Transverse colon (tissue), 4 donors: ENCODE measurements at regions not wholly inside any gene's neighbourhood (a gene's known extent, or its start where the extent isn't known, plus 50 kb on each side); places are given as distances from the start of the nearest gene placed in this dataset.

Experiments
- EP300 ChIP-seq: sonication (generic); formaldehyde crosslinking; IDR thresholded peaks from one replicate; pipeline ENCODE4 v1.6.1; 2017; ENCODE audit warnings: antibody characterized with exemption, low read depth
- POLR2A ChIP-seq: fragments of 450-650 bp; IDR thresholded peaks from one replicate; pipeline ENCODE4 v1.6.1; 2016; ENCODE audit warnings: antibody characterized with exemption, mild to moderate bottlenecking, moderate library complexity
- POLR2AphosphoS5 ChIP-seq, 3 donors: sonication (generic); formaldehyde crosslinking; IDR thresholded peaks; one replicate each; pipeline ENCODE4 v1.6.1; 2016; ENCODE audit warnings: antibody characterized with exemption in 3 of 3
- TF ChIP-seq, protein P1 (sequence below), 5 experiments: fragments of 200-600 bp in 3 of 5; fragments of 450-650 bp in 2 of 5; sonication (generic) in 3 of 5; IDR thresholded peaks; 1 replicate in 2 of 5; 2 replicates in 3 of 5; pipeline ENCODE4 v1.5.1; 2016 to 2017; ENCODE audit warnings: antibody characterized with exemption in 5 of 5, inconsistent platforms in 3 of 5, mild to moderate bottlenecking in 2 of 5, moderate library complexity in 1 of 5

DNA sequence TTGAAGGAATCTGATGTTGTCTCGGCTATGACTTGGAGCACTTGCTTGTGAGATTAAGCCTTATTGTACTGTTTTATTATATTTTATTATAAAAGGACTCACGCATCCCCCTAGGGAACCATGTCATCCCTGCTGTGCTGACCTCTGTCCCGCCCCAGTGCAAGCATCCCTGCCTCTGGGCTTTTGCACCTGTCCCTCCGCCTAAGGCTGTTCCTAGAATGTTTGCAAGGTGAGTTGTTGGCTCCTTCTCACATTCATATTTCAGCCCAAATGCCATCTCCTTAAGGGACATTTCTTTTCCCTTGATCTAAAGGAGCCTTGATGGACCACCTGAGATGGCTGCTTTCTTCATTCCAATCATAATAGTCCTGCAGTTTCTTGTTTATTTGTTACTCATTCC is 236.9 kb upstream of the IGFBP3 start:
- TF ChIP-seq, protein P1, sequence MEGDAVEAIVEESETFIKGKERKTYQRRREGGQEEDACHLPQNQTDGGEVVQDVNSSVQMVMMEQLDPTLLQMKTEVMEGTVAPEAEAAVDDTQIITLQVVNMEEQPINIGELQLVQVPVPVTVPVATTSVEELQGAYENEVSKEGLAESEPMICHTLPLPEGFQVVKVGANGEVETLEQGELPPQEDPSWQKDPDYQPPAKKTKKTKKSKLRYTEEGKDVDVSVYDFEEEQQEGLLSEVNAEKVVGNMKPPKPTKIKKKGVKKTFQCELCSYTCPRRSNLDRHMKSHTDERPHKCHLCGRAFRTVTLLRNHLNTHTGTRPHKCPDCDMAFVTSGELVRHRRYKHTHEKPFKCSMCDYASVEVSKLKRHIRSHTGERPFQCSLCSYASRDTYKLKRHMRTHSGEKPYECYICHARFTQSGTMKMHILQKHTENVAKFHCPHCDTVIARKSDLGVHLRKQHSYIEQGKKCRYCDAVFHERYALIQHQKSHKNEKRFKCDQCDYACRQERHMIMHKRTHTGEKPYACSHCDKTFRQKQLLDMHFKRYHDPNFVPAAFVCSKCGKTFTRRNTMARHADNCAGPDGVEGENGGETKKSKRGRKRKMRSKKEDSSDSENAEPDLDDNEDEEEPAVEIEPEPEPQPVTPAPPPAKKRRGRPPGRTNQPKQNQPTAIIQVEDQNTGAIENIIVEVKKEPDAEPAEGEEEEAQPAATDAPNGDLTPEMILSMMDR (IDR thresholded peaks at IDR 0.05): no peak
- TF ChIP-seq POLR2A (no peak), POLR2AphosphoS5 (IDR thresholded peaks at IDR 0.05) (no peak), EP300 (no peak)
